HepG2 (cell line): ENCODE measurements at regions not wholly inside any gene's neighbourhood (a gene's known extent, or its start where the extent isn't known, plus 50 kb on each side); places are given as distances from the start of the nearest gene placed in this dataset.

Experiments used
- ATAC-seq: fragments of 200-7000 bp; cut with Tn5 transposase; 3 replicates; pipeline ENCODE4 v1.9.1; 2020; ENCODE audit warnings: mild to moderate bottlenecking, moderate library complexity
- BruUV-seq: library from RNA; stranded (reverse); fragments of 400-500 nt; replicated peaks from 2 replicates; lab custom pipeline; 2021; lab: Mats Ljungman, UMichigan
- CTCF ChIA-PET: fragments of 300-600 bp; formaldehyde crosslinking; extraction: SDS; loops from one replicate; lab custom pipeline; 2021; ENCODE audit warnings: low total read pairs, inconsistent platforms, low intra/inter-chr PET ratio; lab: Yijun Ruan, JAX
- POLR2A ChIA-PET: fragments of 350-600 bp; sonication (Branson Sonifier 250); formaldehyde crosslinking; loops from one replicate; lab custom pipeline; 2020; ENCODE audit warnings: antibody characterized with exemption, inconsistent platforms; lab: Yijun Ruan, JAX
- DNase-seq: peaks from one replicate; pipeline ENCODE4 v3.0.0-alpha.2; 2015; ENCODE audit warnings: low spot score
- FAIRE-seq: peaks from 3 replicates; lab custom pipeline; 2011; peaks lifted over from hg19 to GRCh38; lab: Jason Lieb, UNC
- H2AFZ ChIP-seq: one replicate; pipeline ENCODE4 v1.6.1; 2011; ENCODE audit warnings: low read length, inconsistent platforms
- H3K27ac ChIP-seq: fragments of 300-600 bp; 3 replicates; pipeline ENCODE4 v1.8.0; 2011; ENCODE audit warnings: mixed run types, mild to moderate bottlenecking, mixed read lengths, low read length, inconsistent platforms; ENCODE audit not compliant: insufficient read depth; ENCODE audit errors: extremely low read length
- H3K27me3 ChIP-seq, 2 experiments: fragments of 200-600 bp in 1 of 2; 2 replicates in 1 of 2; 3 replicates in 1 of 2; pipeline versions ENCODE4 v1.6.0 to v1.8.0; 2011; ENCODE audit warnings: low read length in 2 of 2, mild to moderate bottlenecking in 2 of 2, moderate library complexity in 2 of 2, inconsistent platforms in 1 of 2; ENCODE audit not compliant: insufficient read depth in 2 of 2, control insufficient read depth in 1 of 2
- H3K36me3 ChIP-seq, 2 experiments: fragments of 200-600 bp in 1 of 2; replicated peaks in 1 of 2; 2 replicates in 1 of 2; 3 replicates in 1 of 2; pipeline versions ENCODE4 v1.5.1 to v1.8.0; 2011; ENCODE audit warnings: low read length in 2 of 2, inconsistent platforms in 1 of 2; ENCODE audit not compliant: insufficient read depth in 2 of 2, control insufficient read depth in 1 of 2
- H3K4me1 ChIP-seq: 2 replicates; pipeline ENCODE4 v1.5.1; 2012; ENCODE audit warnings: low read length, inconsistent platforms; ENCODE audit not compliant: insufficient read depth
- H3K4me2 ChIP-seq: 2 replicates; pipeline ENCODE4 v1.6.0; 2011; ENCODE audit warnings: low read depth, low read length, inconsistent platforms
- H3K4me3 ChIP-seq, 3 experiments: fragments of 200-600 bp in 1 of 3; sonication (generic), shearing (Covaris generic) in 1 of 3; replicated peaks in 1 of 3; 2 replicates each; pipeline ENCODE4 v1.5.1; 2011 to 2016; ENCODE audit warnings: low read length in 3 of 3, inconsistent platforms in 2 of 3, low read depth in 2 of 3, mild to moderate bottlenecking in 2 of 3, control low read depth in 1 of 3, mixed read lengths in 1 of 3; ENCODE audit not compliant: insufficient read depth in 1 of 3
- H3K79me2 ChIP-seq: one replicate; pipeline ENCODE4 v1.6.1; 2011; ENCODE audit warnings: low read length, inconsistent platforms; ENCODE audit not compliant: insufficient read depth
- H3K9ac ChIP-seq: 2 replicates; pipeline ENCODE4 v1.6.0; 2011; ENCODE audit warnings: mild to moderate bottlenecking, low read depth, low read length, inconsistent platforms; ENCODE audit not compliant: insufficient read depth
- H3K9me3 ChIP-seq: 2 replicates; pipeline ENCODE4 v1.5.1; 2012; ENCODE audit warnings: mild to moderate bottlenecking, low read length
- H4K20me1 ChIP-seq: 2 replicates; pipeline ENCODE4 v1.6.0; 2011; ENCODE audit warnings: inconsistent platforms, mild to moderate bottlenecking, low read length, moderate library complexity; ENCODE audit not compliant: insufficient read depth
- CREB1 ChIP-seq, 2 experiments: fragments of 450-650 bp in 1 of 2; IDR thresholded peaks; 2 replicates each; pipeline ENCODE4 v1.6.1; 2016 to 2017; ENCODE audit warnings: control low read depth in 1 of 2, mild to moderate bottlenecking in 1 of 2, missing compliant biosample characterization in 1 of 2, missing genetic modification characterization in 1 of 2
- EZH2 ChIP-seq: conservative IDR thresholded peaks from 2 replicates; pipeline ENCODE4 v1.6.1; 2012; ENCODE audit warnings: mild to moderate bottlenecking, low read depth, low read length, moderate library complexity
- HMG20B ChIP-seq: conservative IDR thresholded peaks from 2 replicates; pipeline ENCODE4 v1.6.1; 2016; ENCODE audit warnings: missing genetic modification reagents, missing compliant biosample characterization
- HNRNPH1 ChIP-seq: fragments of 200-400 bp; formaldehyde crosslinking; optimal IDR thresholded peaks from 2 replicates; pipeline ENCODE3; 2017; ENCODE audit warnings: mild to moderate bottlenecking, low read depth, low read length
- JUNB ChIP-seq: sonication (generic); formaldehyde crosslinking; IDR thresholded peaks from 2 replicates; pipeline ENCODE4 v1.8.0; 2022; ENCODE audit warnings: missing genetic modification reagents, mild to moderate bottlenecking, borderline replicate concordance
- MATR3 ChIP-seq: sonication (generic); formaldehyde crosslinking; IDR thresholded peaks from 2 replicates; pipeline ENCODE4 v1.4.0; 2020; ENCODE audit warnings: missing genetic modification reagents
- MTA1 ChIP-seq: sonication (generic); formaldehyde crosslinking; IDR thresholded peaks from 2 replicates; pipeline ENCODE4 v1.4.0; 2020; ENCODE audit warnings: missing genetic modification reagents, mild to moderate bottlenecking, borderline replicate concordance
- RXRB ChIP-seq: IDR thresholded peaks from 2 replicates; pipeline ENCODE4 v1.6.1; 2016; ENCODE audit warnings: borderline replicate concordance, missing genetic modification reagents, missing compliant biosample characterization
- SNAPC2 ChIP-seq: sonication (generic); formaldehyde crosslinking; IDR thresholded peaks from 2 replicates; pipeline ENCODE4 v1.8.1; 2022; ENCODE audit warnings: mild to moderate bottlenecking, missing genetic modification reagents
- TP53 ChIP-seq: sonication (generic); formaldehyde crosslinking; conservative IDR thresholded peaks from 2 replicates; pipeline ENCODE4 v1.4.0; 2020; ENCODE audit warnings: missing genetic modification reagents
- ZKSCAN8 ChIP-seq: IDR thresholded peaks from 2 replicates; pipeline ENCODE4 v1.6.1; 2016; ENCODE audit warnings: borderline replicate concordance, missing genetic modification reagents, missing compliant biosample characterization
- ZNF510 ChIP-seq: sonication (generic); formaldehyde crosslinking; IDR thresholded peaks from 2 replicates; pipeline ENCODE4 v1.4.0; 2020; ENCODE audit warnings: low read depth, mild to moderate bottlenecking, missing genetic modification reagents
- ZNF547 ChIP-seq: sonication (generic); formaldehyde crosslinking; IDR thresholded peaks from 2 replicates; pipeline ENCODE4 v1.5.1; 2020; ENCODE audit warnings: mild to moderate bottlenecking, missing genetic modification reagents
- ZNF737 ChIP-seq: sonication (generic); formaldehyde crosslinking; IDR thresholded peaks from 2 replicates; pipeline ENCODE4 v1.5.0; 2020; ENCODE audit warnings: missing genetic modification reagents, mild to moderate bottlenecking, borderline replicate concordance
- WGBS: methylation state at CpG from one replicate; pipeline ENCODE4 v1.1.6; 2017; ENCODE audit warnings: low lambda C conversion rate; 5-methylcytosine and 5-hydroxymethylcytosine counted together
- in situ Hi-C: cut with HindIII; loops from 2 replicates; pipeline ENCODE4 v1.10.0; 2017; ENCODE audit warnings: low pct_unique_long_range_greater_than_20kb; ENCODE audit not compliant: extremely low pct_ligation_motif_present
- intact Hi-C: fragments of 100-400 bp; cut with micrococcal nuclease; formaldehyde crosslinking; loops from one replicate; pipeline ENCODE4 v1.10.0; 2022; ENCODE audit not compliant: unreplicated experiment
- TF ChIP-seq, protein P1 (sequence below): sonication (generic); formaldehyde crosslinking; IDR thresholded peaks from 2 replicates; pipeline ENCODE4 v1.4.0; 2020; ENCODE audit warnings: missing genetic modification reagents
- TF ChIP-seq, protein P2 (sequence below): IDR thresholded peaks from 2 replicates; pipeline ENCODE4 v1.6.1; 2016; ENCODE audit warnings: low read depth
- TF ChIP-seq, protein P3 (sequence below): sonication (generic); formaldehyde crosslinking; IDR thresholded peaks from 2 replicates; pipeline ENCODE4 v1.4.0; 2020; ENCODE audit warnings: missing genetic modification reagents
- TF ChIP-seq, protein P4 (sequence below): IDR thresholded peaks from 2 replicates; pipeline ENCODE4 v1.6.1; 2016; ENCODE audit warnings: missing compliant biosample characterization, missing genetic modification reagents, borderline replicate concordance

- Histone ChIP-seq H3K4me2 (peak overlapping the region; percentile 49), H3K9me3 (no peaks in the 10 kb centered on the region), H2AFZ (no peak overlapping the region), H3K4me3 (no peak overlapping the region), H3K79me2 (no peaks in the 10 kb centered on the region), H3K27ac (no peak overlapping the region), H3K9ac (no peak overlapping the region), H3K4me1 (peaks cover 19% of the 10 kb centered on the region), H3K27me3 (no peaks in the 10 kb centered on the region), H4K20me1 (no peaks in the 10 kb centered on the region), H3K36me3 (no peaks in the 10 kb centered on the region)
- BruUV-seq, result no TSS peak
- peak; percentile 65 for DNase-seq
- ATAC-seq, result peak; percentile 94
- POLR2A ChIA-PET, result interaction anchor here (0.7 to 1.5 kb wide), 8 partner anchors 24 to 382 kb away, joined by 3 to 8 read pairs (median 3); no protein-coding TSS in a partner anchor
- in situ Hi-C loops (no loop called here), intact Hi-C loops (loop anchor here (1.0 to 2.0 kb wide), 6 partner anchors 154 to 790 kb away; partner anchors contain the start of gene BMP4)
- FAIRE-seq, result peak; percentile 79
- CTCF ChIA-PET, result interaction anchor here (1.0 kb wide), 1 partner anchor 399 kb away, joined by 4 read pairs; no protein-coding TSS in a partner anchor
- 22% methylated on average over 8 of the region's 11 CpGs for WGBS
- TF ChIP-seq, protein P1, sequence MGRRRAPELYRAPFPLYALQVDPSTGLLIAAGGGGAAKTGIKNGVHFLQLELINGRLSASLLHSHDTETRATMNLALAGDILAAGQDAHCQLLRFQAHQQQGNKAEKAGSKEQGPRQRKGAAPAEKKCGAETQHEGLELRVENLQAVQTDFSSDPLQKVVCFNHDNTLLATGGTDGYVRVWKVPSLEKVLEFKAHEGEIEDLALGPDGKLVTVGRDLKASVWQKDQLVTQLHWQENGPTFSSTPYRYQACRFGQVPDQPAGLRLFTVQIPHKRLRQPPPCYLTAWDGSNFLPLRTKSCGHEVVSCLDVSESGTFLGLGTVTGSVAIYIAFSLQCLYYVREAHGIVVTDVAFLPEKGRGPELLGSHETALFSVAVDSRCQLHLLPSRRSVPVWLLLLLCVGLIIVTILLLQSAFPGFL (CRISPR knock-in tag), result no peak
- TF ChIP-seq ZNF547 (CRISPR knock-in tag), result no peak
- TF ChIP-seq ZKSCAN8 (CRISPR knock-in tag), result no peak
- TF ChIP-seq, protein P2, sequence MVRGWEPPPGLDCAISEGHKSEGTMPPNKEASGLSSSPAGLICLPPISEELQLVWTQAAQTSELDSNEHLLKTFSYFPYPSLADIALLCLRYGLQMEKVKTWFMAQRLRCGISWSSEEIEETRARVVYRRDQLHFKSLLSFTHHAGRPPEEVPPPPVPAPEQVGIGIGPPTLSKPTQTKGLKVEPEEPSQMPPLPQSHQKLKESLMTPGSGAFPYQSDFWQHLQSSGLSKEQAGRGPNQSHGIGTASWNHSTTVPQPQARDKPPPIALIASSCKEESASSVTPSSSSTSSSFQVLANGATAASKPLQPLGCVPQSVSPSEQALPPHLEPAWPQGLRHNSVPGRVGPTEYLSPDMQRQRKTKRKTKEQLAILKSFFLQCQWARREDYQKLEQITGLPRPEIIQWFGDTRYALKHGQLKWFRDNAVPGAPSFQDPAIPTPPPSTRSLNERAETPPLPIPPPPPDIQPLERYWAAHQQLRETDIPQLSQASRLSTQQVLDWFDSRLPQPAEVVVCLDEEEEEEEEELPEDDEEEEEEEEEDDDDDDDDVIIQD, result 0 out of 2 replicates have a peak, but pooled peaks have one; percentile 31
- TF ChIP-seq ZNF737 (CRISPR knock-in tag), result no peak
- TF ChIP-seq, protein P3, sequence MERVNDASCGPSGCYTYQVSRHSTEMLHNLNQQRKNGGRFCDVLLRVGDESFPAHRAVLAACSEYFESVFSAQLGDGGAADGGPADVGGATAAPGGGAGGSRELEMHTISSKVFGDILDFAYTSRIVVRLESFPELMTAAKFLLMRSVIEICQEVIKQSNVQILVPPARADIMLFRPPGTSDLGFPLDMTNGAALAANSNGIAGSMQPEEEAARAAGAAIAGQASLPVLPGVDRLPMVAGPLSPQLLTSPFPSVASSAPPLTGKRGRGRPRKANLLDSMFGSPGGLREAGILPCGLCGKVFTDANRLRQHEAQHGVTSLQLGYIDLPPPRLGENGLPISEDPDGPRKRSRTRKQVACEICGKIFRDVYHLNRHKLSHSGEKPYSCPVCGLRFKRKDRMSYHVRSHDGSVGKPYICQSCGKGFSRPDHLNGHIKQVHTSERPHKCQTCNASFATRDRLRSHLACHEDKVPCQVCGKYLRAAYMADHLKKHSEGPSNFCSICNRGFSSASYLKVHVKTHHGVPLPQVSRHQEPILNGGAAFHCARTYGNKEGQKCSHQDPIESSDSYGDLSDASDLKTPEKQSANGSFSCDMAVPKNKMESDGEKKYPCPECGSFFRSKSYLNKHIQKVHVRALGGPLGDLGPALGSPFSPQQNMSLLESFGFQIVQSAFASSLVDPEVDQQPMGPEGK (CRISPR knock-in tag), result no peak
- no peak for TF ChIP-seq HMG20B (CRISPR knock-in tag)
- TF ChIP-seq MATR3 (CRISPR knock-in tag), result no peak
- no peak for TF ChIP-seq SNAPC2 (CRISPR knock-in tag)
- TF ChIP-seq RXRB (CRISPR knock-in tag), result peak; percentile 65; the same call in 1 of the 2 replicates
- TF ChIP-seq CREB1 (IDR thresholded peaks at IDR 0.05), result no peak
- no peak for TF ChIP-seq CREB1 (CRISPR knock-in tag; IDR thresholded peaks at IDR 0.05)
- peak; percentile 62; the same call in 1 of the 2 replicates for TF ChIP-seq TP53 (CRISPR knock-in tag)
- no peak for TF ChIP-seq ZNF510 (CRISPR knock-in tag)
- TF ChIP-seq JUNB (CRISPR knock-in tag), result no peak
- no peak for TF ChIP-seq MTA1 (CRISPR knock-in tag)
- TF ChIP-seq, protein P4, sequence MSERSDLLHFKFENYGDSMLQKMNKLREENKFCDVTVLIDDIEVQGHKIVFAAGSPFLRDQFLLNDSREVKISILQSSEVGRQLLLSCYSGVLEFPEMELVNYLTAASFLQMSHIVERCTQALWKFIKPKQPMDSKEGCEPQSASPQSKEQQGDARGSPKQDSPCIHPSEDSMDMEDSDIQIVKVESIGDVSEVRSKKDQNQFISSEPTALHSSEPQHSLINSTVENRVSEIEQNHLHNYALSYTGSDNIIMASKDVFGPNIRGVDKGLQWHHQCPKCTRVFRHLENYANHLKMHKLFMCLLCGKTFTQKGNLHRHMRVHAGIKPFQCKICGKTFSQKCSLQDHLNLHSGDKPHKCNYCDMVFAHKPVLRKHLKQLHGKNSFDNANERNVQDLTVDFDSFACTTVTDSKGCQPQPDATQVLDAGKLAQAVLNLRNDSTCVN (CRISPR knock-in tag), result no peak
- no peak for TF ChIP-seq EZH2
- TF ChIP-seq HNRNPH1, result no peak
These were observed 67.6 kb upstream of the CDKN3 start for GRCh38 chr14:54329082-54329695.
